HG02852 (cell line): ENCODE measurements at regions not wholly inside any gene's neighbourhood (a gene's known extent, or its start where the extent isn't known, plus 50 kb on each side); places are given as distances from the start of the nearest gene placed in this dataset.
"Not testable (repeated sequence)": the region's sequence is repeated elsewhere in the genome, so short reads cannot be mapped to it uniquely, and the experiment has no call there.

Experiments used
- ATAC-seq: cut with Tn5 transposase; IDR thresholded peaks from one replicate; pipeline ENCODE4 v1.9.1; 2021; ENCODE audit warnings: mild to moderate bottlenecking, moderate library complexity; ENCODE audit not compliant: unreplicated experiment

- ATAC-seq: no peak
Observed at GRCh38 chr10:55943403-55943802, 417.7 kb downstream of the ZWINT start.

GRCh38 chr10:55929291-55929690 is 431.8 kb downstream of the ZWINT start:
- ATAC-seq: no peak

GRCh38 chr10:55899472-55900147 is 461.4 kb downstream of the ZWINT start:
- ATAC-seq: not testable (repeated sequence)

DNA sequence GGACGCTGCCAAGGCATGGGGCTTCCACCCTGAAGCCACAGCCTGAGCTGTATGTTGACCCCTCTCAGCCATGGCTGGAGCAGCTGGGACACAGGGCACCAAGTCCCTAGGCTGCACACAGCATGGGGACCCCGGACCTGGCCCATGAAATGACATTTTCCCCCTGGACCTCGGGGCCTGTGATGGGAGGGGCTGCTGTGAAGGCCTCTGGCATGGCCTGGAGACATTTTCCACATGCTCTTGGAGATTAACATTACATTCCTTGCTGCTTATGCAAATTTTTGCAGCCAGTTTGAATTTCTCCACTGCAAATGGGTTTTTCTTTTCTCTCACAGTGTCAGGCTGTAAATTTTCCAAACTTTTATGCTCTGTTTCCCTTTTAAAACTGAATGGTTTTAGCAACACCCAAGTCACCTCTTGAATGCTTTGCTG is 463.6 kb downstream of the ZWINT start:
- ATAC-seq: no peak

DNA sequence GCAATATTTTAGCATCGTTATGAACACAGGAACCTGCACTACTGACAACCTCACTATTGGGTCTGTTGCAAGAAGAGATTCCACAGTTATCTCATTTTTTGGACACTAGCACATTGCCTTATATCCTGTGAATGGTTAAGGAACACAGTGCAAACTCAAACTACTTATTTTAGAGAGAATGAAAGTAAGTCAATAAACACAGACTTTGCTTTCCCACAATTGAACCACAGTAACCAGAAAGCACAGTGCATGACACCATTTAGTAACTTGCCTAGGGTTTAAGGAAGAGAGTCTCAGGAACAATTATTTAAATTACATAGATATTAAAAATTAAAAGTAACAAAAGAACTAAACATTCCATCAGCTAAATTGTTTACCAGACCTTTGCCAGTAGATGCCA is 468.8 kb downstream of the ZWINT start:
- no peak for ATAC-seq

DNA sequence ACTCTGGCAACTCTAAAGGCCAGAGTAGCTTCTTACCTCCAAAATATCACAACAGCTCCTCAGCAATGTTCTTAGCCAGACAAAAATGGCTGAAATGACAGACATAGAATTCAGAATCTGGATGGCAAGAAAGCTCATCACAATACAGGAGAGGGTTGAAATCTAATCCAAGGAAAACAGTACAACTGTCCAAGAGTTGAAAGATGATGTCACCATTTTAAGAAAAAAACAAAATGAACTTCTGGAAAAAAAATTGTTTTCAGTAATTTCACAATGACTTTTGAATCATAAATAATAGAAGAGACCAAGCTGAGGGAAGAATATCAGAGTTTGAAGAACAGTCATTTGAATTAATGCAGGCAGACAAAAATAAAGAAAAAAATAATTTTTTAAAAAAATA is 479.5 kb downstream of the ZWINT start:
- ATAC-seq: no peak

DNA sequence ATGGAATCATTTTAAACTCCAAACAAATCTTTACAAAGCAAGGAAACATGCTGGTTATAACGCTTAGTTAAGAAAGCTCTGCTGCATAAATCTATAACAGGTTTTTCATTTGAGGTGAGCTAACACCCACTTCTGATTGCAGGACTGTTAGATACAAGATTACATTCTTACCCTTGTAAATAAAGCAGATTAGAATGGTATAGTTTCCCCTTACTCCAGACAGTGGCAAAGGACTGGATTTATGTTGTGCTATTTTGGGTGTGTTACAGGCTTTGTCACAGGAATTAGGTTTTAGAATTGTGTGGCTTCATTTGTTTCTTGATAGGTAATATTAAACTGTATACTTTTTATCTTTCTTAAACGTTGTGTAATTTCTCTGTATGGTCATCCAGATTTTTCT is 487.6 kb downstream of the ZWINT start:
- no peak for ATAC-seq

- no peak for ATAC-seq
Observed at GRCh38 chr10:55870186-55870585, 490.9 kb downstream of the ZWINT start.

GRCh38 chr10:55867848-55868247 is 493.2 kb downstream of the ZWINT start:
- ATAC-seq: no peak

DNA sequence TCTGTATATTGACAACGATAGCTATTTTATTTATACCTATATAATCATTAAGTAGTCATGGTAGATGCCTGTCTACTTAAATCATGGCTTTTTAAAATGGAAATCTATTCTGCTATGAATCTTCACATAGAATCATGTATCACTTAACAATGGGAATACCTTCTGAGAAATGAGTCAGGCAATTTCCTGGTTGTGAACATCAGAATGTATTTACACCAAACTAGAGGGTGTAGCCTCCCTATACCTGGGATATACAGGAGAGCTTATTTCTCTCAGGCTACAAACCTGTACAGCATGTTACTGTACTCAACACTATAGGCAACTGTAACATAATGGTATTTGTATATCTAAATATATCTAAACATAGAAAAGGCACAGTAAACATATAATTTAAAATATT is 502.3 kb downstream of the ZWINT start:
- ATAC-seq: no peak

- ATAC-seq: no peak
Observed at GRCh38 chr10:55852900-55853299, 508.2 kb downstream of the ZWINT start.

DNA sequence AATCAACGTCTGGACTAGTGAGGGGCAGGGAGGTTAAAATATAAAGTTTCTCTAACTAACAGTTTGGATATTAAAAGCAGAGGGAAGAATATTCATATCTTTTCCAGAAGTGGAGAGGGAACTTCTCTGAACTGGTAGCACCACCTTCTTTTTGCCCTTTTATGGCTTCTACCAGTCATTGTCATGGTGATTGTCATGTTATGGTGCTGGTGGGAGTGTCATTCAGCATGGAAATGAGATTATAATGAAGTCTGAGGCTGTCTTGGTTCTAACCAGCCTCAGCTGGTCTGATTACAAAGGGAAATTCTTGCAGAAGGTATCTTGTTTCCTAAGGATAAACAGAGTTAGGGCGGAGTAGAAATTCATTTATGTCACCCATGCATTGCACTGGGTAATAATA is 523.8 kb downstream of the ZWINT start:
- ATAC-seq: no peak

- no peak for ATAC-seq
Observed at GRCh38 chr10:55822096-55822495, 539.0 kb downstream of the ZWINT start.

- no peak for ATAC-seq
Observed at GRCh38 chr10:55820478-55820877, 540.6 kb downstream of the ZWINT start.

DNA sequence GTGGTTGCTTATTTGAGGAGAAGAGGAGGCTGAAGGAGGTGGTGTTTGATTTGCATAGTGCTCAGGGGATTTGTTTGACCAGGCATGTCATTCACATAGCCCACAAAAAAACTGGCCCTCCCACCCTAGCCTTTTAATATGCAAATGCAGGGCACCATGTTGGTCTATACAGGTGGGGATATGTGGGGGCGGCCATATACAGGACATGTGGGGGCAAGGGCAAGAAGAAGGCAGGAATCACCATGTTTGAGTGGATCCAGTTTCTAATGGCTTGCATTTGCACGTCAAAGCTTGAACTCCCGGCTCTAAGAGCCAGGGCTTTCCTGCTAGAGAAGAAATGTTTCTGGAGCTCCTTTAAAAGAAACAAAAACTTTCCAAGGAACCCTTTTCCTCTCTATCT is 541.0 kb downstream of the ZWINT start:
- no peak for ATAC-seq

DNA sequence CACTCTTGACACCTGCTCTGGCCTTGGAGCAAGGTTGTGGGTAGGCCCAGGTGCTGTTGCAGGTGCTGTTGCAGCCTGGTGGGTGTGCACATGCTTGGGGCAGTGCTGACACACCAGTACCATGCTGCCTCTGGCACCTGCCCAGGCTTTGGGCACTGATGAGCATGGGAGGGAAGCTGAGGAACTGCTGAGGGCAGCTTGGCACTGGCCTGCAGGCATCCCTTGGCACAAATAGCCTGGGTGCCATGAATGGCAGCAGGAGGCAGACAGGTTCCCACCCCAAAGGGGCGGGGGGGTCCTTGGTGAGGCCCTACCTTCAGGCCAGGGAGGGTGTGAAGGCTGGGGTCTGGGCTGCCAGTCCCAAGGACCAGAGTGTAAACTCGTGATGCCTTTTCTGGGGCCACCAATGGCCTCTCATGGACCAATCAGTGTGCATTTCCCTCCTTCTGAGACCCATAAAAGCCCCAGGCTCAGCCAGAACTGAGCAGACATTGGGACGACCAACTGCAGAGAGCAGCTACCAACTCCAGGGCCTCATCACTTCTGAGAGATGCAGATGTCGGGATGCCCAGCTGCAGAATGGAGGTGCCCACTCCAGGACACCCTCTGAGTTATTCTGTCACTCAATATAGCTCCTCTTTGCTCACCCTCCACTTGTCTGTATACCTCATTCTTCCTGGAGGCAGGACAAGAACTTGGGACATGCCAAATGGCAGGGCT is 547.4 kb downstream of the ZWINT start:
- no peak for ATAC-seq

DNA sequence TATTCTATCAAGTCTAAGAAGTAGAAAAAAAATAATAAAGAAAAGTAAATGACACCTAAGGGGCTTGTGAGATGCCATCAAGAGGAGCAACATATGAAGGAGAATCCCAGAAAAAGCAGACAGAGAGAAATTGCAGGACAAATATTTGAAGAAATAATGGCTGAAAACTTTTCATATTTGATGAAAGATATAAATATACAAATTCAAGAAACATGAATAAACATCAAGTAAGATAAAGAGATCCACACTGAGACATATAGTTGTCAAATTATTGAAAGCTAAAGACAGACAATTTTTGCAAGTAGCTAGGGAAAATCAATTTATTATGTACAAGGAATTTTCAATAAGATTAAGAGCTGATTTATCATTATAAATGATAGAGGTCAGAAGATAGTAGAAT is 558.0 kb downstream of the ZWINT start:
- no peak for ATAC-seq

- ATAC-seq: no peak
Observed at GRCh38 chr10:55801353-55801661, 559.8 kb downstream of the ZWINT start.

DNA sequence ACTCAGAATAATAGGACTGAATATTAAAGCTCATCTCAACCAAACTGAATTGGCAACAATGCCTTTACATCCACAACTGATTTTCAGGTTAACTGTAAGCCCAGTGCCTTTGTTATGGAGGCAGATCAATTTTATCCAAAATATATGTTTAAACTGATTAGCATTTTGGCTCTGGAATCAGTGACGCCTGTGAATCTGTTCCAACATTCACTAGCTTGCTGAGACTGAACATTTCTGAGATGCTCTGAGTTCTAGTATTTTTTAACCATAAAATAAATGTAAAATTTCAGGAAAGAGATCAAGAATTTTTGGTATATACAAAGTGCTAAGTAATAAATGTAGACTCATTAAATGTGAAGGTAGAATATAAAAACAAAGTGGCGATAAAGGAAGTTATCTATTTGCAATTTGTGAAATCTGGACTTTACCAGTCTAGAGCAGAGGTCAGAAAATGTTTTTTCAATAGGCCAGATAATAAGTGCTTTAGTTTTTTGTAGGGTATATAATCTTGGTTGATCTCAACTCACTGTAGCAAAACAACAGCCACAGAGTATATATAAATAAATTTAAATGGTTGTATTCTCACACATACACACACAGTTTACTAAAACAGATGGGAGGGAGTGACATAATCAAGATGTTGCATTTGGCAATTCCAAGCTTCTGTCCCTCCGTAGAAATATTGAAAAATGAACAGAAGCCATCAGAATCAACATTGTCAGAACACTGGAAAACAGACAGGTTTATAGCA is 560.3 kb downstream of the ZWINT start:
- ATAC-seq: no peak

DNA sequence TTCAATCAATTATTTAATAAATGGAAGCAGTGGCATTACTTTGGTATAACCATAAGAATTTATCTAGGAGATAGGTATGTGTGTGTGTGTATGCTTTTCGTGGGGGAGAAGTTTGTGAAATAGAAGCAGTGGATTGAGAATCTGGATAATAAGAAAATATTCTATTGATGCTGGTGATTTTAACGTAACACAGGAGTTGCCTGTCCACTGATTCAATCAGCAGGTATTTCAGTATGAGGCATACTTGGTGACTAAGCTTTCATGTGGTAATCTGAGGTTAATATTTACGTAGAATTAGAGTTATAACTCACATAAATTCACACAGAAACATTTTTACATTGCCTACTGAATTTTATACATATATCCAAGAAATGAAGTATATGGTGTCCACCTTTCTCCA is 568.0 kb downstream of the ZWINT start:
- no peak for ATAC-seq

DNA sequence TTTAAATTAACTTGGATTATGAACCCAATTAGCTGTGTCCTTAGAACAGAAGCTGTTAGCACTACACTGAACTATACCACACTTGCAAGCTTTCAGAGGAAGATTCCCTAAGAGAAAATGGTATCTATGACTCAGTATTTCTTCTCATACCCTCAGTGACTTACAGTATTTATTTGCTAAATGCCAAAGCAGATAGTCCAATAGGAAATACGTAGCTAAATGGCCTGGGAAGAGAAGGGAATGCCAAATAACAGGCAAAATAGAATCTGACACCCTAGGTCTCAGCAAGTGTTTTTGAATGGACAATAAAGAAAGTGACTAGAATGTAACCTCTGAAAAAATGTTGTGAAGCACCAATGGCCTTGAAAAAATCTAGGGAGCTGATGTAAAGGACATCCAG is 570.8 kb downstream of the ZWINT start:
- ATAC-seq: not testable (repeated sequence)

DNA sequence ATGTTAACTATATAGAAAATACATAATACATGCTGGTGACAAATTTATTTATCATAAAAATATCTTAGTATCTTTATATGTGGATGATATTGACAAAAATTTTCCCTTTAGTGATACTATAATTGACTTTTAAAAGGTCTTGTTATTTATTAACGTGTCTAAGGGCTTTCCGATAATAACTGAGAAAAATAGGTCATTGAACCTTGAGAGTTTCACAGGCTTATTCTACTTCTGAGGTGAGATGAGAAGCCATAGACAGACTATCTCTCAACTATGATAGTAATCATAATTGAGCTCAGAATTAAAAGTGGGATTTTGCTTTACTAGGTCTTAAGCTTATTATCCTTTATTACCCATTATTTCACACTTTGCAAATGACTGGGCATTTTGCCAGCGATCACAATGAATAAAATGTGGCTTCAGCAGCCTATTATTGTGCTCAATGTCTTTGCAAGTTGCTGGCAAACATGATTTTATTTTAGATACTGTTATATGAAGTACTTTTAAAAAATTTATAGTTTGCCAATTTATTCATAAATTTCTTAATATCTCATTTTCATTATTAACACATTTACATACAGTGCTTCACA is 574.5 kb downstream of the ZWINT start:
- ATAC-seq: no peak
